ENCODE measurements at regions not wholly inside any gene's neighbourhood (a gene's known extent, or its start where the extent isn't known, plus 50 kb on each side); places are given as distances from the start of the nearest gene placed in this dataset.

GRCh38 chr1:8247811-8248436 is 70.0 kb upstream of the SLC45A1 start:
- TF ChIP-seq CTCF (IDR thresholded peaks at IDR 0.05) (no peak), POLR2A (IDR thresholded peaks at IDR 0.05) (no peak)
